Gastrocnemius medialis (tissue), 4 donors: ENCODE measurements at regions not wholly inside any gene's neighbourhood (a gene's known extent, or its start where the extent isn't known, plus 50 kb on each side); places are given as distances from the start of the nearest gene placed in this dataset.

Experiments
- CTCF ChIP-seq, 5 experiments: fragments of 450-650 bp in 3 of 5; fragments of 200-600 bp in 2 of 5; sonication (generic) in 2 of 5; IDR thresholded peaks in 4 of 5; conservative IDR thresholded peaks in 1 of 5; 1 replicate in 4 of 5; 2 replicates in 1 of 5; pipeline ENCODE4 v1.5.1; 2016 to 2019; ENCODE audit warnings: antibody characterized with exemption in 5 of 5, mild to moderate bottlenecking in 3 of 5, moderate library complexity in 3 of 5
- POLR2A ChIP-seq, 2 donors: fragments of 450-650 bp; IDR thresholded peaks; one replicate each; pipeline ENCODE4 v1.6.1; 2017; ENCODE audit warnings: antibody characterized with exemption in 2 of 2, mild to moderate bottlenecking in 2 of 2, moderate library complexity in 2 of 2

- TF ChIP-seq CTCF (IDR thresholded peaks at IDR 0.05 in 4 of 5, conservative IDR thresholded peaks at IDR 0.05 in 1 of 5) (no peak), POLR2A (IDR thresholded peaks at IDR 0.05) (no peak)
Observed at GRCh38 chr20:8964959-8965562, 103.8 kb upstream of the PLCB4 start.
